ENCODE measurements at regions not wholly inside any gene's neighbourhood (a gene's known extent, or its start where the extent isn't known, plus 50 kb on each side); places are given as distances from the start of the nearest gene placed in this dataset.
"Not testable (repeated sequence)": the region's sequence is repeated elsewhere in the genome, so short reads cannot be mapped to it uniquely, and the experiment has no call there.

DNA sequence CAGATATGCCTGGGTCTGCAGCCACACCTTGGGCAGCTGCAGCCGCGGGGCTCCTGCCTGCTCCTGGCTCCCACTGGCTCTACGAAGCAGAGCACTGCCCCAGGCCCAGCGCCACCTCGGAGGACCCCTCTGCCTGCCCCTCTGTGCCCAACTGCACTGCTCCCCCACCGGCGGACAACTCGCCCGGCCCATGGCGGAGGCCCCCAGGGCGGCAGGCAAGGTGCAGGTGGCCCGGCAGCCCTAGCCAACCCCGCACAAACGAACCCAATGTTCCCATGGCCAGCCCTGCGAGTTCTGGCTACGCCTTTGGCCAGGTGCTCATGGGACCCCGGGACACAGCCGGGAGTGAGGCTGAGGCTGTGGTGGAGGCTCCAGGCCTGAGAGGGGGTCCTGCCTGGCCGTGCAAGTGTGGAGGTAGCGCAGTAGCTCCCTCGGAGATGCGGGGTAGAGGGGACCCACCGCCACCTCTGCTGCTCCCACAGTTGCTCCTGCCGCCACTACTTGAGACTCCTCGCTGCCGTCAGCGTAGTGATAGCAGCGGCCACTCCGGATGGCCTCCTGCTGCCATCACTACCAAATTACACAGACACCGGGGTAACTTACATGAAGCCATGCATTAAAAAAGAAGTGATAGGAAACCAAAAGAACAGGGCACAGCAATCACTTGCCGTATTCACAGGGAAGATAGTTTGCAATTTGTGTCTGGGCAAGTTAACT is 97.3 kb upstream of the SP4 start:
- H3K4me1 ChIP-seq (replicated peaks): no peaks in the 10 kb centered on the region
- H3K27me3 ChIP-seq (replicated peaks; ENCODE audit: insufficient read depth): no peaks in the 10 kb centered on the region
- no peak overlapping the region for H3K27ac ChIP-seq
- no peak for DNase-seq (ENCODE audit: low spot score)
- no peaks in the 10 kb centered on the region for H3K9me3 ChIP-seq
- 93% methylated on average over 31 of the region's 31 CpGs for WGBS
- no peaks in the 10 kb centered on the region for H3K36me3 ChIP-seq
- no peak overlapping the region for H3K4me3 ChIP-seq
- TF ChIP-seq, protein P1, sequence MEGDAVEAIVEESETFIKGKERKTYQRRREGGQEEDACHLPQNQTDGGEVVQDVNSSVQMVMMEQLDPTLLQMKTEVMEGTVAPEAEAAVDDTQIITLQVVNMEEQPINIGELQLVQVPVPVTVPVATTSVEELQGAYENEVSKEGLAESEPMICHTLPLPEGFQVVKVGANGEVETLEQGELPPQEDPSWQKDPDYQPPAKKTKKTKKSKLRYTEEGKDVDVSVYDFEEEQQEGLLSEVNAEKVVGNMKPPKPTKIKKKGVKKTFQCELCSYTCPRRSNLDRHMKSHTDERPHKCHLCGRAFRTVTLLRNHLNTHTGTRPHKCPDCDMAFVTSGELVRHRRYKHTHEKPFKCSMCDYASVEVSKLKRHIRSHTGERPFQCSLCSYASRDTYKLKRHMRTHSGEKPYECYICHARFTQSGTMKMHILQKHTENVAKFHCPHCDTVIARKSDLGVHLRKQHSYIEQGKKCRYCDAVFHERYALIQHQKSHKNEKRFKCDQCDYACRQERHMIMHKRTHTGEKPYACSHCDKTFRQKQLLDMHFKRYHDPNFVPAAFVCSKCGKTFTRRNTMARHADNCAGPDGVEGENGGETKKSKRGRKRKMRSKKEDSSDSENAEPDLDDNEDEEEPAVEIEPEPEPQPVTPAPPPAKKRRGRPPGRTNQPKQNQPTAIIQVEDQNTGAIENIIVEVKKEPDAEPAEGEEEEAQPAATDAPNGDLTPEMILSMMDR (IDR thresholded peaks at IDR 0.05): no peak
- TF ChIP-seq POLR2A (IDR thresholded peaks at IDR 0.05) (no peak), POLR2AphosphoS5 (IDR thresholded peaks at IDR 0.05) (no peak)
- intact Hi-C loops (cut with DNase I): no loop called here

DNA sequence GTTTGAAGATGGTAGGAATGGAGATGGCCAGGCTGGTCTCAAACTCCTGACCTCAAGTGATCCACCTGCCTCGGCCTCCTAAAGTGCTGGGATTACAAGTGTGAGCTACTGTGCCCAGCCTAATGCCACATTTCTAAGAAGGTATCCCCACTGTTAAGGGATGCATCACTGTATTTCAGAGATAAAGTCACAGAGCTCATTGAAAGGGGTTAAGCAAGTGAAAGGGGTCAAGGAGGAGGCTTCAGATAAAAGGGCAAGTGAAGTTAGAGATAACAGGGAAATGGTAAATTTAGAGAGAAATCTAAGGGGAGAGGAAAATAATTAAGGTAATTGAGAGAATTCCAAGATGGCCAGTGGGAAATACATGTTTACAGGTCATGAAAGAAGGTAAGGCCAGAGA is 93.0 kb upstream of the SP4 start:
- intact Hi-C loops (cut with DNase I): no loop called here
- 83% methylated on average over 1 of the region's 1 CpG for WGBS

DNA sequence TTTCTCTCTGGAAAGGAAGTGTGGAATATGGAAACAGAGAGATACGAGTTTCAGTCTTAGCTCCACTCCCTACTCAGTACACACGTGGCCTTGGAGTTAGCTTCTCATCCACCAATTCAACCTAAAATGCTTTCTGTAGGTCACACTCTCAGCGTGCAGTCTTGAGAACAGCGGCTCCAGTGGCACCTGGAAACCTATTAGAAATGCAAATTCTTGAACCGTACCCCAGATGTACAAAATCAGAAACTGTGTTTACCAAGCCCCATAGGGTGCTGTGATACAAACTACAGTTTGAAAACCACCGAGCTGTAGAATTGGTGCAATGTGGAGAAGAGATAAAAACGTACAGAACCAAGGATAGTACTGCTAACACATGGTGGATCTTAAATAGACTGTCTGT is 91.1 kb upstream of the SP4 start:
- DNase-seq (ENCODE audit: low spot score): no peak
- Histone ChIP-seq H3K4me1 (replicated peaks) (no peaks in the 10 kb centered on the region), H3K36me3 (no peaks in the 10 kb centered on the region), H3K27me3 (replicated peaks; ENCODE audit: insufficient read depth) (no peaks in the 10 kb centered on the region), H3K27ac (no peak overlapping the region), H3K4me3 (no peak overlapping the region), H3K9me3 (no peaks in the 10 kb centered on the region)
- WGBS: 87% methylated on average over 7 of the region's 7 CpGs
- intact Hi-C loops (cut with DNase I): no loop called here
- TF ChIP-seq POLR2A (IDR thresholded peaks at IDR 0.05): no peak
- TF ChIP-seq, protein P1 (IDR thresholded peaks at IDR 0.05): no peak
- no peak for TF ChIP-seq POLR2AphosphoS5 (IDR thresholded peaks at IDR 0.05)

More for the DNA sequence above, 93.0 kb upstream of the SP4 start:
- Histone ChIP-seq H3K9me3 (no peaks in the 10 kb centered on the region), H3K4me1 (replicated peaks) (no peaks in the 10 kb centered on the region), H3K27me3 (replicated peaks; ENCODE audit: insufficient read depth) (no peaks in the 10 kb centered on the region), H3K4me3 (no peak overlapping the region), H3K27ac (no peak overlapping the region), H3K36me3 (no peaks in the 10 kb centered on the region)
- no peak for DNase-seq (ENCODE audit: low spot score)
- TF ChIP-seq, protein P1 (IDR thresholded peaks at IDR 0.05): no peak

DNA sequence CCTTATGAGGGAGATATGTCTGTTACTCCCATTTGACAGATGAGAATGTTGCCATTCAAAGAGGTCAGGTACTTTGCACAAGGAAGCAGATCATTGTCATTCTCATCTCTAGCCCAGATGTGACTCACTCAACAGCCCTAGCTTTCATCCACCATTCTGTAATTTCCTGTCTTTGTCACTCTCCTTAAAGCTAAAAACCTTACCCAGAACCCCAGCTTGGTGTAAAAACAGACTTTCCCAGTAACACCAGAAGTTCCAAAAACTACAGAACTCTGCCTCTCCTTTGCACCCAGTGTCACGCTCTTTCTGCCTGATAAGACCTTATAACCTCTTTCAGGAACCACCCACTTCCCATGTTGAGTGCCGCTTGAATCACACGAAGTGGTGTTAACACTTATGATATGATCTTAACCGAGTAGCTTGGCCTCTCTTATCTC is 89.1 kb upstream of the SP4 start:
- WGBS: 73% methylated on average over 4 of the region's 4 CpGs
- TF ChIP-seq, protein P1 (IDR thresholded peaks at IDR 0.05): no peak
- no peak for TF ChIP-seq POLR2AphosphoS5 (IDR thresholded peaks at IDR 0.05)
- no peak for TF ChIP-seq POLR2A (IDR thresholded peaks at IDR 0.05)

DNA sequence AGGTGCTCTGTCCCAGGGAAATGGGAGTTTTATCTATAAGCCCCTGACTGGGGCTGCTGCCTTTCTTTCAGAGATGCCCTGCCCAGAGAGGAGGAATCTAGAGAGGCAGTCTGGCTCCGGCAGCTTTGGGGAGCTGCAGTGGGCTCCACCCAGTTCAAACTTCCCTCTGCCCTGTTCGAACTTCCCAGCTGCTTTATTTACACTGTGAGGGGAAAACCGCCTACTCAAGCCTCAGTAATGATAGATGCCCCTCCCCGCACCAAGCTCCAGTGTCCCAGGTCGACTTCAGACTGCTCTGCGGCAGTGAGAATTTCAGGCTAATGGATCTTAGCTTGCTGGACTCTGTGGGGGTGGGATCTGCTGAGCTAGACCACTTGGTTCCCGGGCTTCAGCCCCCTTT is 83.0 kb upstream of the SP4 start:
- H3K4me1 ChIP-seq (replicated peaks); DNase-seq (ENCODE audit: low spot score); H3K9me3 ChIP-seq; H3K27ac ChIP-seq; H3K36me3 ChIP-seq; H3K27me3 ChIP-seq (replicated peaks; ENCODE audit: insufficient read depth); intact Hi-C loops (cut with DNase I); H3K4me3 ChIP-seq: not testable (repeated sequence)
- WGBS: 31% methylated on average over 6 of the region's 7 CpGs

More for the DNA sequence above, 89.1 kb upstream of the SP4 start:
- H3K36me3 ChIP-seq: no peaks in the 10 kb centered on the region
- H3K9me3 ChIP-seq: no peaks in the 10 kb centered on the region
- no peaks in the 10 kb centered on the region for H3K27me3 ChIP-seq (replicated peaks; ENCODE audit: insufficient read depth)
- intact Hi-C loops (cut with DNase I): no loop called here
- no peaks in the 10 kb centered on the region for H3K4me1 ChIP-seq (replicated peaks)
- H3K27ac ChIP-seq: no peak overlapping the region
- no peak for DNase-seq (ENCODE audit: low spot score)
- H3K4me3 ChIP-seq: no peak overlapping the region
